Body of pancreas (tissue), 4 donors: ENCODE measurements at regions not wholly inside any gene's neighbourhood (a gene's known extent, or its start where the extent isn't known, plus 50 kb on each side); places are given as distances from the start of the nearest gene placed in this dataset.

ENCODE experiments used
- POLR2A ChIP-seq, 3 donors: fragments of 450-650 bp; IDR thresholded peaks; one replicate each; pipeline ENCODE4 v1.6.1; 2016; ENCODE audit warnings: antibody characterized with exemption in 3 of 3, mild to moderate bottlenecking in 2 of 3
- TF ChIP-seq, protein P1 (sequence below), 7 experiments: fragments of 450-650 bp in 4 of 7; fragments of 200-600 bp in 3 of 7; sonication (generic) in 3 of 7; IDR thresholded peaks; one replicate each; pipeline ENCODE4 v1.5.1; 2016 to 2019; ENCODE audit warnings: antibody characterized with exemption in 7 of 7

DNA sequence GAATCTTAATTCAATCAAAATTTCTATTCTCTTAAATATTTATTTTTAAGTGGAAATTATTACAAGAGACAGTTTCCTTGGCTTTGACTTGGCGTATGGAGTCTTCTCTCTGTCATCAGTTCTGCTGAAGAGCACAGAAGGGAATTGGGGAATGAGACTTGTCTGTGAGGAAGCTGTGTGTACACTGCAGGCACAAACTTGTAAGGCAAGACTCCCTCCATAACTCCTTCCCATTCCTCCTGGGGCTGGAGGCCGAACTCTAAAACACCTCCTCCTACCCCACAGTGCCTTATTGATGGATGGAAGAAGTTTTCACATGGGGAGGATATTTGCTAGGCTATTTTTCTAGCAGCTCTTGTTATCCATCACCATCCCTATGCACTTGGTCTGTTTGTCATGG is 187.4 kb upstream of the ELL2 start:
- TF ChIP-seq, protein P1, sequence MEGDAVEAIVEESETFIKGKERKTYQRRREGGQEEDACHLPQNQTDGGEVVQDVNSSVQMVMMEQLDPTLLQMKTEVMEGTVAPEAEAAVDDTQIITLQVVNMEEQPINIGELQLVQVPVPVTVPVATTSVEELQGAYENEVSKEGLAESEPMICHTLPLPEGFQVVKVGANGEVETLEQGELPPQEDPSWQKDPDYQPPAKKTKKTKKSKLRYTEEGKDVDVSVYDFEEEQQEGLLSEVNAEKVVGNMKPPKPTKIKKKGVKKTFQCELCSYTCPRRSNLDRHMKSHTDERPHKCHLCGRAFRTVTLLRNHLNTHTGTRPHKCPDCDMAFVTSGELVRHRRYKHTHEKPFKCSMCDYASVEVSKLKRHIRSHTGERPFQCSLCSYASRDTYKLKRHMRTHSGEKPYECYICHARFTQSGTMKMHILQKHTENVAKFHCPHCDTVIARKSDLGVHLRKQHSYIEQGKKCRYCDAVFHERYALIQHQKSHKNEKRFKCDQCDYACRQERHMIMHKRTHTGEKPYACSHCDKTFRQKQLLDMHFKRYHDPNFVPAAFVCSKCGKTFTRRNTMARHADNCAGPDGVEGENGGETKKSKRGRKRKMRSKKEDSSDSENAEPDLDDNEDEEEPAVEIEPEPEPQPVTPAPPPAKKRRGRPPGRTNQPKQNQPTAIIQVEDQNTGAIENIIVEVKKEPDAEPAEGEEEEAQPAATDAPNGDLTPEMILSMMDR (IDR thresholded peaks at IDR 0.05), result no peak
- no peak for TF ChIP-seq POLR2A (IDR thresholded peaks at IDR 0.05)
